Nephron progenitor cell (in vitro differentiated cells): ENCODE measurements at regions not wholly inside any gene's neighbourhood (a gene's known extent, or its start where the extent isn't known, plus 50 kb on each side); places are given as distances from the start of the nearest gene placed in this dataset.

Experiments used
- DNase-seq: peaks from one replicate; pipeline ENCODE4 v3.0.0; 2021
- H3K27ac Mint-ChIP-seq: 2 replicates; pipeline ENCODE4 v1.8.0; 2021; ENCODE audit warnings: mild to moderate bottlenecking, moderate library complexity, mixed read lengths
- H3K27me3 Mint-ChIP-seq: 2 replicates; pipeline ENCODE4 v1.8.0; 2021; ENCODE audit warnings: mild to moderate bottlenecking, low read depth, mixed read lengths; ENCODE audit not compliant: poor library complexity
- H3K36me3 Mint-ChIP-seq: 2 replicates; pipeline ENCODE4 v1.8.0; 2021; ENCODE audit warnings: low read depth, mixed read lengths
- H3K4me1 Mint-ChIP-seq: 2 replicates; pipeline ENCODE4 v1.8.0; 2021; ENCODE audit warnings: mixed read lengths
- H3K4me3 Mint-ChIP-seq: 2 replicates; pipeline ENCODE4 v1.8.0; 2021; ENCODE audit warnings: mild to moderate bottlenecking, moderate library complexity, mixed read lengths
- H3K9me3 Mint-ChIP-seq: 2 replicates; pipeline ENCODE4 v1.8.0; 2021; ENCODE audit warnings: mild to moderate bottlenecking, moderate library complexity, mixed read lengths
- TF ChIP-seq, protein P1 (sequence below): fragments of 200-600 bp; sonication (generic); IDR thresholded peaks from 2 replicates; pipeline ENCODE4 v1.5.0; 2021; ENCODE audit warnings: antibody characterized with exemption

DNA sequence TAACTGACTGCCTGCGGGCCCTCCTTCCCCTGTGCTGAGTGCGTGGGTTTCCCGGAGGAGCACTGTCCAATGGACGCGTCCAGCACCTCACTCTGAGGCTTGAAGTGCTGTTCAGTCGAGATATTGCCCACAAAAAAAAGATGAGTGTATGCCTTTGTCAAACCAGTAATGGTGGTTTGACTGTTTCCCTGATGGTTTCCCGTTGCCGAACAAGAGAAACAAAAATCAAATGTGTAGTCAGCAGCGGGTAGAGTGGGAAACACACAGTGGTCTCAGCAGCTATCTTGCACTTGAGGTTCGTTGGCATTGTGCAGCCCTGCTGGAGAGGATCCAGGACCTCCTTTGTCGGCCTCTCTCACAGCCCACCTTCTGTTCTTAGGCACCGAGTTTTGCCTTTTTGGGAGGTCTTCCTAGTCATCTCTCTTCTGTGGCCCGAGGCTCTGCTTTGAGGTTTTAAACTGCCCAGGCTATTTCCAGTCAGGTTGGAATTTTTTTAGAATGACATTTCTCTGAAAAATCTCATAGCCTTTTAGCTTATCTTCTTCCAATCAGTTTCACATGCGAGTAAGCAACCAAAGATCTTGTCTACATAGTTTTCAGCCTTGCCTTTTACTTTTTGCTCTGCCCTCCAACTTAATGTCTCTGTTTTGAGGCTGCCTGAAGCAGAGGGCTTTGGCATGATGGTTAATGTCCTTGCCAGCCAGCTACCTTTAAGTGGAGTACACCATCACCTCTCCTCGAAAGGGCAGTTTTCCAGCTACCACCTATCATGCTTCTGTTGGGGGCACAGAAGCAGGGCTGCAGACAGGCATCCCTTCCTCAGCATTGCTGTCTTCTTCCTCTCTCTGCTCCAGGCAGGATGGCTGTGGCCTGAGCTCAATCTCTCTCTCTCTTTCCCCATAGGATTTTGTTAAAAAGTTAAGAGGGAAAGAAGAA is 132.3 kb downstream of the URB2 start:
- Mint-ChIP-seq H3K27me3 (peaks cover 16% of the 10 kb centered on the region), H3K36me3 (no peaks in the 10 kb centered on the region), H3K27ac (no peak overlapping the region), H3K4me3 (no peak overlapping the region), H3K4me1 (no peaks in the 10 kb centered on the region), H3K9me3 (no peaks in the 10 kb centered on the region)
- TF ChIP-seq, protein P1, sequence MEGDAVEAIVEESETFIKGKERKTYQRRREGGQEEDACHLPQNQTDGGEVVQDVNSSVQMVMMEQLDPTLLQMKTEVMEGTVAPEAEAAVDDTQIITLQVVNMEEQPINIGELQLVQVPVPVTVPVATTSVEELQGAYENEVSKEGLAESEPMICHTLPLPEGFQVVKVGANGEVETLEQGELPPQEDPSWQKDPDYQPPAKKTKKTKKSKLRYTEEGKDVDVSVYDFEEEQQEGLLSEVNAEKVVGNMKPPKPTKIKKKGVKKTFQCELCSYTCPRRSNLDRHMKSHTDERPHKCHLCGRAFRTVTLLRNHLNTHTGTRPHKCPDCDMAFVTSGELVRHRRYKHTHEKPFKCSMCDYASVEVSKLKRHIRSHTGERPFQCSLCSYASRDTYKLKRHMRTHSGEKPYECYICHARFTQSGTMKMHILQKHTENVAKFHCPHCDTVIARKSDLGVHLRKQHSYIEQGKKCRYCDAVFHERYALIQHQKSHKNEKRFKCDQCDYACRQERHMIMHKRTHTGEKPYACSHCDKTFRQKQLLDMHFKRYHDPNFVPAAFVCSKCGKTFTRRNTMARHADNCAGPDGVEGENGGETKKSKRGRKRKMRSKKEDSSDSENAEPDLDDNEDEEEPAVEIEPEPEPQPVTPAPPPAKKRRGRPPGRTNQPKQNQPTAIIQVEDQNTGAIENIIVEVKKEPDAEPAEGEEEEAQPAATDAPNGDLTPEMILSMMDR = no peak
- no peak for DNase-seq

DNA sequence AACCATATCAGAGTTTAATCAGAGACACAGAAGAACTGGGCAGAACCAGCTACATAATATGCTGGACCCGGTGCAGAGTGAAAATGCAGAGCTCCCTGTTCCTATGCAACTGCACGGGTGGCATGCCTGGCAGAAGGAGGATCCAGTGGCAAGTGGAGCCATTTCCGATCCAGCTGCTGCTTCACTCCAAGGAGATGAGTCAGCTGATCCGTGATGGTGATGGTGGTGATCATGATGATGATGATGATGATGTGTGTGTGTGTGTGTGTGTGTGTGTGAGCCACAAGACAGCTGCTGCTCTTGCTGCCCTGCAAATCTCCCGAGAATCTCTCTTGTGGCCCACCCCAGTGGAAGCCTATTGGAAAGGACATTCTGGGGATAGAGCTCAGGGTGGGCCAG is 133.0 kb downstream of the URB2 start:
- H3K27ac Mint-ChIP-seq = no peak overlapping the region
- no peaks in the 10 kb centered on the region for H3K4me1 Mint-ChIP-seq
- H3K36me3 Mint-ChIP-seq = no peaks in the 10 kb centered on the region
- no peak for DNase-seq
- H3K4me3 Mint-ChIP-seq = no peak overlapping the region
- TF ChIP-seq, protein P1 = no peak
- no peaks in the 10 kb centered on the region for H3K9me3 Mint-ChIP-seq
- peaks cover 18% of the 10 kb centered on the region for H3K27me3 Mint-ChIP-seq

DNA sequence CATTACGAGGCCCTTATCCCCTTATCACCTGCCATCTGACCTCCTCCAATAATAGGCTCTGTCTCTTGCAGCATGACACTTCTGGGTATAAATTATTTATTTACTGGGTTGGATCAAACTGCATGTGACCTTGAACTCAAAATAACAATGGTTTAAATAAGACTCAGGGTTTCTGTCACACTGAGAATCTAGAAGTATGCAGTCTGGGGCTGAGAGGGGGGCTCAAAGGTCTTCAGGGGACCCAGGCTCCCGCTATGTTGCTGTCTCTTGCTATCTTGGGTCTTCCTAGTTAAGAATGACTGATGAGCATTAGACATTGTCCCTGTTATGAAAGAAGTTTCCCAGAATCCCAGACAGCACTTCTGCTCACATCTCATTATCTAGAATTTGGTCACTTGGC is 133.5 kb downstream of the URB2 start:
- no peak for DNase-seq
- TF ChIP-seq, protein P1 = no peak
- peaks cover 18% of the 10 kb centered on the region for H3K27me3 Mint-ChIP-seq
- H3K4me1 Mint-ChIP-seq = no peaks in the 10 kb centered on the region
- H3K36me3 Mint-ChIP-seq = no peaks in the 10 kb centered on the region
- no peaks in the 10 kb centered on the region for H3K9me3 Mint-ChIP-seq
- no peak overlapping the region for H3K4me3 Mint-ChIP-seq
- no peak overlapping the region for H3K27ac Mint-ChIP-seq

DNA sequence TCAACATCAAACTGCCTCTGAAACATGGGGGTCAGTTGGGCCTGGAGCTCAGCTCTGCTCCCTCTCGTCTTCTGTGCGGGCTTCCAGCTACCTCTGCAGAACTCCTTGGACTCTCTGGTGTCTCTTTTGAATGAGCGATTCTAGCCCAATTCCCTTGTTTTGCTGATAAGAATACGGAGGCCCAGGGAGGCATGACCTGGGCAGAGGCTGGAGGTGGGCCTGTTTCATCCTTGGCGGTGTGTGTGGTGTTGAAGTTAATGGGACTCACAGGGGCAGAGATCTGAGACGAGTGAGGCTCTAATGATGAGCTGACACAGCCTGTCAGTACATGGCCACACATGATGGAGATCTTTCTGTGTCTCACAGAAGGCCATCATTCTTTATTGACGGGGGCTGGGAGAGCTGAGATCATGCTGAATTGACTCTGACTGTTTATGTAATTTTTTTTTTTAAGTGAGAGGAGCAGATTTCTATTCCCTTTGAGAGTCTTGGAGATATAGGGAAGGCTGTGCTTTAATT is 134.5 kb downstream of the URB2 start:
- H3K27ac Mint-ChIP-seq = no peak overlapping the region
- no peaks in the 10 kb centered on the region for H3K9me3 Mint-ChIP-seq
- H3K4me3 Mint-ChIP-seq = no peak overlapping the region
- no peak for DNase-seq
- no peaks in the 10 kb centered on the region for H3K4me1 Mint-ChIP-seq
- peaks cover 18% of the 10 kb centered on the region for H3K27me3 Mint-ChIP-seq
- TF ChIP-seq, protein P1 = no peak
- no peaks in the 10 kb centered on the region for H3K36me3 Mint-ChIP-seq

DNA sequence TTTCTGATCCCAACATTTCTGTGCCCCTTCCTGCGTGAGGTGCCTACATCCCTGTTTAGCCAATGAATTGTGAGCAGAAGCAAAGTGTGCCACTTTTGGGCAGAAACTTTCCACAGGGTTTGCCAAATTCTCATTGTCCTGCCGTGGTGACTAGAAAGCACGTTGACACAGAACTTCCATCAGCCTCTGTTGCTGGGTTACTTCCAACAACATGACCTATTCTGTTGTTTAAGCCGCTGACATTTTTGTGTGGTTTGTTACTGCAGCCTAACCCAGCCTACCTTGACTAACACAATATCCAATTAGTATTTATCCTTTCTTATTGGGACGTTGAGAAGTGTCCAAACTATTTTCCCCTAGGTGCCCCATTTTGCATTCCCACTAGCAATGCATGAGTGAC is 136.8 kb downstream of the URB2 start:
- TF ChIP-seq, protein P1 = no peak
- Mint-ChIP-seq H3K9me3 (no peaks in the 10 kb centered on the region), H3K27ac (no peak overlapping the region), H3K4me3 (no peak overlapping the region), H3K27me3 (peaks cover 20% of the 10 kb centered on the region), H3K36me3 (no peaks in the 10 kb centered on the region), H3K4me1 (no peaks in the 10 kb centered on the region)
- DNase-seq = no peak
